ENCODE measurements at regions not wholly inside any gene's neighbourhood (a gene's known extent, or its start where the extent isn't known, plus 50 kb on each side); places are given as distances from the start of the nearest gene placed in this dataset.

GRCh38 chr10:78651287-78651686 lies 417.5 kb upstream of the ZMIZ1 start:
- TF ChIP-seq CTCF (conservative IDR thresholded peaks at IDR 0.05; ENCODE audit: low read depth, low read length) (no peak), EZH2 (IDR thresholded peaks at IDR 0.05; ENCODE audit: low read length, unreplicated experiment) (no peak), EZH2phosphoT487 (IDR thresholded peaks at IDR 0.05; ENCODE audit: borderline replicate concordance, low read length) (no peak)

Data from PC-3 (cell line).